Esophagus (tissue), 2 donors: ENCODE measurements at regions not wholly inside any gene's neighbourhood (a gene's known extent, or its start where the extent isn't known, plus 50 kb on each side); places are given as distances from the start of the nearest gene placed in this dataset.

Source experiments
- H3K27ac ChIP-seq, 2 donors: one replicate each; pipeline ENCODE4 v1.5.1; 2013; ENCODE audit warnings: low read depth in 2 of 2, mild to moderate bottlenecking in 2 of 2, inconsistent platforms in 1 of 2, low read length in 1 of 2, moderate library complexity in 1 of 2
- H3K27me3 ChIP-seq, 2 donors: one replicate each; pipeline ENCODE4 v1.6.1; 2013; ENCODE audit warnings: low read length in 2 of 2, control low read depth in 1 of 2, mild to moderate bottlenecking in 1 of 2; ENCODE audit not compliant: insufficient read depth in 2 of 2, control insufficient read depth in 1 of 2
- H3K36me3 ChIP-seq, 2 donors: one replicate each; pipeline ENCODE4 v1.6.1; 2013; ENCODE audit warnings: low read length in 1 of 2; ENCODE audit not compliant: control insufficient read depth in 2 of 2, insufficient read depth in 2 of 2
- H3K4me1 ChIP-seq, 2 donors: one replicate each; pipeline ENCODE4 v1.6.1; 2013; ENCODE audit warnings: low read length in 1 of 2; ENCODE audit not compliant: control insufficient read depth in 2 of 2, insufficient read depth in 2 of 2
- H3K4me3 ChIP-seq, 2 donors: one replicate each; pipeline ENCODE4 v1.5.1; 2013; ENCODE audit warnings: low read length in 2 of 2, mild to moderate bottlenecking in 2 of 2, low read depth in 1 of 2, moderate library complexity in 1 of 2
- H3K9me3 ChIP-seq, 2 donors: one replicate each; pipeline ENCODE4 v1.6.1; 2013; ENCODE audit warnings: mild to moderate bottlenecking in 2 of 2, low read depth in 1 of 2, low read length in 1 of 2, moderate library complexity in 1 of 2; ENCODE audit not compliant: control insufficient read depth in 2 of 2, insufficient read depth in 1 of 2
- WGBS, 2 donors: extraction: QIAGEN DNeasy Blood & Tissue Kit; methylation state at CpG; one replicate each; pipeline ENCODE4 v1.1.7; 2013; 5-methylcytosine and 5-hydroxymethylcytosine counted together
- donor health status: healthy with polysubstance abuse.
- donor health status: Bipolar disorder and iron deficiency.

- H3K9me3 ChIP-seq: no peaks in the 10 kb centered on the region
- H3K36me3 ChIP-seq: no peaks in the 10 kb centered on the region
- no peaks in the 10 kb centered on the region for H3K27me3 ChIP-seq
- no peaks in the 10 kb centered on the region for H3K4me1 ChIP-seq
- H3K4me3 ChIP-seq: peak overlapping the region in 1 of 2 donors; percentile 39
- 12 to 15% methylated on average over 45 to 55 of the region's 55 CpGs for WGBS, 2 donors
- H3K27ac ChIP-seq: no peak overlapping the region
Measured at GRCh38 chr1:869499-870244, 54.1 kb upstream of the SAMD11 start.
